ENCODE measurements at regions not wholly inside any gene's neighbourhood (a gene's known extent, or its start where the extent isn't known, plus 50 kb on each side); places are given as distances from the start of the nearest gene placed in this dataset.

DNA sequence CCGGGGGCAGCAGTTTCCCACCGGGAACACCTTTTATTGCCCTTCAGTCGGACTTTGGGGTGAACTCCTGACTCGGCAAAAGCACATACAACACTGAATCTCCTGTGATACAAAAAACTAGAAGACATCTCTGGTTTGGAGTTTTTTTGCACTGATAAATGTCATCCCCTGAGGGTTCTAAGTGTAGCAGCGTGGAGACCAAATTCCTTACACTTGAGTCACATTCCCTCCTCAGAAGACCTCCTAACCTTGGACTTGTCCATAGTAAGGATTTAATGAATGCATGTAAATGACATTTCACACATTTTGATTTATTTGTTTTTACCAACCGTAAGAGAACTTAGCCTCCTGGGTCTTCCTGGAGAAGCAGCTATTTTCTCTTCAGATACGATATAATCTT lies 54.0 kb upstream of the GPR45 start:
- H3F3A ChIP-seq (ENCODE audit: control insufficient read depth, insufficient read depth): no peaks in the 10 kb centered on the region
- H3K36me3 ChIP-seq (ENCODE audit: control insufficient read depth, low read length): no peaks in the 10 kb centered on the region
- no peaks in the 10 kb centered on the region for H3K9me3 ChIP-seq (ENCODE audit: control insufficient read depth, insufficient read depth, low read length)
- no peak overlapping the region for H3K27ac ChIP-seq (ENCODE audit: low read depth, low read length)
- no peak overlapping the region for H3K4me3 ChIP-seq (ENCODE audit: low read length)
- TF ChIP-seq, protein P1, sequence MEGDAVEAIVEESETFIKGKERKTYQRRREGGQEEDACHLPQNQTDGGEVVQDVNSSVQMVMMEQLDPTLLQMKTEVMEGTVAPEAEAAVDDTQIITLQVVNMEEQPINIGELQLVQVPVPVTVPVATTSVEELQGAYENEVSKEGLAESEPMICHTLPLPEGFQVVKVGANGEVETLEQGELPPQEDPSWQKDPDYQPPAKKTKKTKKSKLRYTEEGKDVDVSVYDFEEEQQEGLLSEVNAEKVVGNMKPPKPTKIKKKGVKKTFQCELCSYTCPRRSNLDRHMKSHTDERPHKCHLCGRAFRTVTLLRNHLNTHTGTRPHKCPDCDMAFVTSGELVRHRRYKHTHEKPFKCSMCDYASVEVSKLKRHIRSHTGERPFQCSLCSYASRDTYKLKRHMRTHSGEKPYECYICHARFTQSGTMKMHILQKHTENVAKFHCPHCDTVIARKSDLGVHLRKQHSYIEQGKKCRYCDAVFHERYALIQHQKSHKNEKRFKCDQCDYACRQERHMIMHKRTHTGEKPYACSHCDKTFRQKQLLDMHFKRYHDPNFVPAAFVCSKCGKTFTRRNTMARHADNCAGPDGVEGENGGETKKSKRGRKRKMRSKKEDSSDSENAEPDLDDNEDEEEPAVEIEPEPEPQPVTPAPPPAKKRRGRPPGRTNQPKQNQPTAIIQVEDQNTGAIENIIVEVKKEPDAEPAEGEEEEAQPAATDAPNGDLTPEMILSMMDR (IDR thresholded peaks at IDR 0.05; ENCODE audit: low read depth, low read length, poor library complexity, severe bottlenecking): no peak
- TF ChIP-seq EZH2phosphoT487 (IDR thresholded peaks at IDR 0.05; ENCODE audit: borderline replicate concordance, low read length): no peak
- no peaks in the 10 kb centered on the region for H3K4me1 ChIP-seq (ENCODE audit: control insufficient read depth, low read length)
- no peaks in the 10 kb centered on the region for H3K79me2 ChIP-seq (ENCODE audit: control insufficient read depth, low read length)
- no peak overlapping the region for H3K4me2 ChIP-seq (ENCODE audit: low read length)
- H3K27me3 ChIP-seq (ENCODE audit: control insufficient read depth, low read length): no peaks in the 10 kb centered on the region
- no peaks in the 10 kb centered on the region for H4K20me1 ChIP-seq (ENCODE audit: control insufficient read depth, insufficient read depth, low read depth, low read length)
- H3K9me2 ChIP-seq (replicated peaks; ENCODE audit: control insufficient read depth, low read length): no peaks in the 10 kb centered on the region

DNA sequence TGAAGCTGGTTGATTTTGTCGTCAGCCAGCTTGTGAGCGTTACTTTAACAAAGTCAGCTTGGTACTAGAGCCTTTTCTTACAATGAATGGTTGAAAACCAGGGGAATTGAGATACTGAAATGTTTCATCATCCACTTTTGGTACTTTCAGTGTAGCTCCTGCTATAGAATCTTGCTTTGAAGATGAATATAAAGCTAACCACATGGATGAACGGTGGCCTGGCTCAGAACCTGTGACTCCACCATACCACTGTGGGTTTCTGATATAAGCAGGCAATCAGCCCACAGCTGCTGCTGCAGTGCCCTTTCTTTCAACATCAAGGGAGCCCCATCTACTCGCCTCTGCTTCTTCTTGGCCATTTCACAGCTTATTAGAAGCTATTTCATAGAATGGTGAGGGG lies 53.2 kb upstream of the GPR45 start:
- Histone ChIP-seq H3K9me2 (replicated peaks; ENCODE audit: control insufficient read depth, low read length) (no peaks in the 10 kb centered on the region), H3K4me3 (ENCODE audit: low read length) (no peak overlapping the region), H3K4me2 (ENCODE audit: low read length) (no peak overlapping the region), H3F3A (ENCODE audit: control insufficient read depth, insufficient read depth) (no peaks in the 10 kb centered on the region), H3K36me3 (ENCODE audit: control insufficient read depth, low read length) (no peaks in the 10 kb centered on the region), H4K20me1 (ENCODE audit: control insufficient read depth, insufficient read depth, low read depth, low read length) (no peaks in the 10 kb centered on the region), H3K4me1 (ENCODE audit: control insufficient read depth, low read length) (no peaks in the 10 kb centered on the region), H3K27ac (ENCODE audit: low read depth, low read length) (no peak overlapping the region), H3K27me3 (ENCODE audit: control insufficient read depth, low read length) (no peaks in the 10 kb centered on the region), H3K9me3 (ENCODE audit: control insufficient read depth, insufficient read depth, low read length) (no peaks in the 10 kb centered on the region), H3K79me2 (ENCODE audit: control insufficient read depth, low read length) (no peaks in the 10 kb centered on the region)
- TF ChIP-seq, protein P1 (IDR thresholded peaks at IDR 0.05; ENCODE audit: low read depth, low read length, poor library complexity, severe bottlenecking): no peak
- TF ChIP-seq EZH2phosphoT487 (IDR thresholded peaks at IDR 0.05; ENCODE audit: borderline replicate concordance, low read length): no peak
